HCT116 (cell line): ENCODE measurements at regions not wholly inside any gene's neighbourhood (a gene's known extent, or its start where the extent isn't known, plus 50 kb on each side); places are given as distances from the start of the nearest gene placed in this dataset.

Experiments
- ATAC-seq: fragments of 200-7000 bp; cut with Tn5 transposase; 2 replicates; pipeline ENCODE4 v1.9.1; 2020; ENCODE audit warnings: mild to moderate bottlenecking, moderate library complexity
- BruUV-seq: library from RNA; stranded (reverse); fragments of 400-500 nt; replicated peaks from 2 replicates; lab custom pipeline; 2021; lab: Mats Ljungman, UMichigan
- CTCF ChIA-PET: fragments of 300-600 bp; sonication (Branson Sonifier 250); formaldehyde crosslinking; loops from one replicate; lab custom pipeline; 2021; ENCODE audit warnings: antibody characterized with exemption; lab: Charles Lee
- POLR2A ChIA-PET: fragments of 300-600, 350-600 bp; sonication (Branson Sonifier 250); formaldehyde crosslinking; loops from one replicate; lab custom pipeline; 2021; ENCODE audit warnings: antibody characterized with exemption; lab: Charles Lee
- RAD21 ChIA-PET, 2 experiments: fragments of 300-600 bp; sonication (Branson Sonifier 250); formaldehyde crosslinking; loops; one replicate each; lab custom pipeline; 2023; ENCODE audit warnings: low total read pairs in 2 of 2; ENCODE audit not compliant: uncharacterized antibody in 2 of 2, unreplicated experiment in 2 of 2, low non-redundant PET in 1 of 2; lab: Charles Lee
- DNase-seq: peaks from one replicate; pipeline ENCODE4 v3.0.0-alpha.2; 2010; ENCODE audit warnings: low read depth, low spot score
- H2AFZ ChIP-seq: fragments of 200-600 bp; shearing (Covaris generic), sonication (generic); 2 replicates; pipeline ENCODE4 v1.6.1; 2017; ENCODE audit warnings: low read depth, mixed run types, mixed read lengths, antibody characterized with exemption, low read length; ENCODE audit not compliant: poor library complexity, severe bottlenecking
- H3K27ac ChIP-seq: 2 replicates; pipeline ENCODE4 v1.5.1; 2012; ENCODE audit warnings: low read depth, low read length
- H3K27me3 ChIP-seq: fragments of 200-600 bp; sonication (generic); 2 replicates; pipeline ENCODE4 v1.6.1; 2016; ENCODE audit warnings: mixed run types, low read length, mixed read lengths; ENCODE audit not compliant: insufficient read depth
- H3K36me3 ChIP-seq, 2 experiments: fragments of 200-500 bp in 1 of 2; fragments of 200-600 bp in 1 of 2; sonication (Bioruptor generic) in 1 of 2; sonication (generic) in 1 of 2; 2 replicates each; pipeline versions ENCODE4 v1.5.1 to v1.6.1; 2014 to 2016; ENCODE audit warnings: low read length in 2 of 2, inconsistent platforms in 1 of 2, mixed read lengths in 1 of 2, mixed run types in 1 of 2; ENCODE audit not compliant: insufficient read depth in 2 of 2, control insufficient read depth in 1 of 2
- H3K4me1 ChIP-seq, 2 experiments: fragments of 200-600 bp in 1 of 2; sonication (generic) in 1 of 2; 2 replicates each; pipeline versions ENCODE4 v1.5.1 to v1.6.1; 2012 to 2017; ENCODE audit warnings: low read length in 2 of 2, inconsistent platforms in 1 of 2, mild to moderate bottlenecking in 1 of 2, mixed read lengths in 1 of 2, mixed run types in 1 of 2, moderate library complexity in 1 of 2; ENCODE audit not compliant: insufficient read depth in 2 of 2, control insufficient read depth in 1 of 2
- H3K4me2 ChIP-seq: fragments of 200-600 bp; sonication (generic); 2 replicates; pipeline ENCODE4 v1.6.1; 2017; ENCODE audit warnings: mixed run types, low read length, mixed read lengths
- H3K4me3 ChIP-seq, 2 experiments: fragments of 200-600 bp in 1 of 2; sonication (generic) in 1 of 2; replicated peaks in 1 of 2; 2 replicates each; pipeline ENCODE4 v1.5.1; 2011 to 2016; ENCODE audit warnings: low read length in 2 of 2, control low read depth in 1 of 2, low read depth in 1 of 2, mild to moderate bottlenecking in 1 of 2, mixed read lengths in 1 of 2, mixed run types in 1 of 2
- H3K79me2 ChIP-seq: fragments of 200-600 bp; sonication (generic); 2 replicates; pipeline ENCODE4 v1.6.1; 2017; ENCODE audit warnings: mild to moderate bottlenecking, mixed run types, low read length, moderate library complexity, mixed read lengths; ENCODE audit not compliant: insufficient read depth
- H3K9ac ChIP-seq: fragments of 200-600 bp; sonication (generic); 2 replicates; pipeline ENCODE4 v1.6.1; 2016; ENCODE audit warnings: low read length, mixed read lengths
- H3K9me2 ChIP-seq: fragments of 200-600 bp; sonication (generic), shearing (Covaris generic); 2 replicates; pipeline ENCODE4 v1.6.1; 2017; ENCODE audit warnings: mixed run types, mild to moderate bottlenecking, moderate library complexity; ENCODE audit not compliant: insufficient read depth
- H3K9me3 ChIP-seq, 2 experiments: fragments of 200-500 bp in 1 of 2; fragments of 200-600 bp in 1 of 2; sonication (Bioruptor generic) in 1 of 2; sonication (generic) in 1 of 2; 2 replicates each; pipeline ENCODE4 v1.6.1; 2014 to 2017; ENCODE audit warnings: low read length in 2 of 2, mixed read lengths in 2 of 2, inconsistent platforms in 1 of 2, low read depth in 1 of 2, mild to moderate bottlenecking in 1 of 2, mixed run types in 1 of 2, moderate library complexity in 1 of 2; ENCODE audit not compliant: control insufficient read depth in 1 of 2, insufficient read depth in 1 of 2
- H4K20me1 ChIP-seq: fragments of 200-600 bp; sonication (generic), shearing (Covaris generic); 2 replicates; pipeline ENCODE4 v1.6.1; 2017; ENCODE audit warnings: mixed run types, mild to moderate bottlenecking, moderate library complexity; ENCODE audit not compliant: insufficient read depth
- ATF3 ChIP-seq: IDR thresholded peaks from 2 replicates; pipeline ENCODE4 v1.6.1; 2012
- CBX3 ChIP-seq: IDR thresholded peaks from 2 replicates; pipeline ENCODE4 v1.6.1; 2012; ENCODE audit warnings: low read depth
- CEBPB ChIP-seq: IDR thresholded peaks from 2 replicates; pipeline ENCODE4 v1.6.1; 2012; ENCODE audit warnings: low read depth
- EGR1 ChIP-seq: IDR thresholded peaks from 2 replicates; pipeline ENCODE4 v1.6.1; 2012; ENCODE audit warnings: low read depth
- ELF1 ChIP-seq: IDR thresholded peaks from 2 replicates; pipeline ENCODE4 v1.6.1; 2012; ENCODE audit warnings: low read depth, borderline replicate concordance
- EZH2phosphoT487 ChIP-seq: fragments of 200-600 bp; IDR thresholded peaks from 2 replicates; pipeline ENCODE4 v1.6.1; 2018; ENCODE audit warnings: antibody characterized with exemption, borderline replicate concordance
- JUND ChIP-seq: IDR thresholded peaks from 2 replicates; pipeline ENCODE4 v1.6.1; 2012
- MAX ChIP-seq: IDR thresholded peaks from 2 replicates; pipeline ENCODE4 v1.6.1; 2012
- POLR2A ChIP-seq: IDR thresholded peaks from 2 replicates; pipeline ENCODE4 v1.7.0; 2011; ENCODE audit warnings: borderline replicate concordance; ENCODE audit not compliant: insufficient read depth, insufficient read length; ENCODE audit errors: extremely low read depth
- POLR2AphosphoS5 ChIP-seq: IDR thresholded peaks from 2 replicates; pipeline ENCODE4 v1.6.1; 2011; ENCODE audit warnings: mild to moderate bottlenecking, low read depth, low read length, moderate library complexity
- REST ChIP-seq: IDR thresholded peaks from 2 replicates; pipeline ENCODE4 v1.6.1; 2012; ENCODE audit warnings: low read depth
- SIN3A ChIP-seq: IDR thresholded peaks from 2 replicates; pipeline ENCODE4 v1.6.1; 2012; ENCODE audit warnings: low read depth
- SRF ChIP-seq: IDR thresholded peaks from 2 replicates; pipeline ENCODE4 v1.6.1; 2012; ENCODE audit warnings: low read depth
- TCF7L2 ChIP-seq: IDR thresholded peaks from 2 replicates; pipeline ENCODE4 v1.7.0; 2011; ENCODE audit warnings: borderline replicate concordance, inconsistent platforms; ENCODE audit not compliant: insufficient read depth, insufficient read length; ENCODE audit errors: extremely low read depth
- ZBTB33 ChIP-seq: IDR thresholded peaks from 2 replicates; pipeline ENCODE4 v1.6.1; 2011; ENCODE audit warnings: mild to moderate bottlenecking, low read length, moderate library complexity; ENCODE audit not compliant: insufficient replicate concordance; ENCODE audit errors: extremely low read depth
- ZNF274 ChIP-seq: fragments of 200-500 bp; sonication (Bioruptor generic); IDR thresholded peaks from 2 replicates; pipeline ENCODE4 v1.6.1; 2014; ENCODE audit warnings: mild to moderate bottlenecking, low read depth, low read length, inconsistent platforms
- intact Hi-C: fragments of 100-400 bp; cut with micrococcal nuclease; formaldehyde crosslinking; loops from 2 replicates; pipeline ENCODE4 v1.10.0; 2022

- TF ChIP-seq ZBTB33 (no peak), CBX3 (no peak), EGR1 (no peak), REST (no peak), EZH2phosphoT487 (no peak)
- TF ChIP-seq, all 23 proteins: peak for 0
Measured at GRCh38 chr13:80883545-80883944, 542.6 kb upstream of the SPRY2 start (continued).

GRCh38 chr13:80881942-80882445, 541.1 kb upstream of the SPRY2 start:
- TF ChIP-seq CEBPB: no peak
- TF ChIP-seq POLR2AphosphoS5: no peak
- TF ChIP-seq SIN3A: no peak
- no peak for TF ChIP-seq EZH2phosphoT487
- TF ChIP-seq ZBTB33: no peak
- no peak for TF ChIP-seq ZNF274
- no peak for TF ChIP-seq SRF
- TF ChIP-seq TCF7L2: no peak
- no peak for TF ChIP-seq ATF3
- no peak for TF ChIP-seq JUND
- TF ChIP-seq MAX: no peak
- TF ChIP-seq ELF1: no peak
- no peak for TF ChIP-seq POLR2A
- CTCF ChIA-PET: no interaction called here

More at GRCh38 chr13:80881942-80882445, 541.1 kb upstream of the SPRY2 start:
- ChIA-PET RAD21 (no interaction called here), POLR2A (no interaction called here)
- no peak overlapping the region for H3K4me3 ChIP-seq
- H3K4me2 ChIP-seq: no peak overlapping the region
- H3K4me1 ChIP-seq: no peaks in the 10 kb centered on the region
- no peak overlapping the region for H3K9ac ChIP-seq
- no peaks in the 10 kb centered on the region for H3K9me3 ChIP-seq
- H3K36me3 ChIP-seq: no peaks in the 10 kb centered on the region
- H3K79me2 ChIP-seq: no peaks in the 10 kb centered on the region
- ATAC-seq (no peak), DNase-seq (no peak)
- no peaks in the 10 kb centered on the region for H4K20me1 ChIP-seq
- no peaks in the 10 kb centered on the region for H3K9me2 ChIP-seq
- H3K27me3 ChIP-seq: no peaks in the 10 kb centered on the region
- intact Hi-C loops: no loop called here
- no TSS peak for BruUV-seq
- no peak overlapping the region for H3K27ac ChIP-seq
- no peak overlapping the region for H2AFZ ChIP-seq
